ENCODE measurements at regions not wholly inside any gene's neighbourhood (a gene's known extent, or its start where the extent isn't known, plus 50 kb on each side); places are given as distances from the start of the nearest gene placed in this dataset.
"Not testable (repeated sequence)": the region's sequence is repeated elsewhere in the genome, so short reads cannot be mapped to it uniquely, and the experiment has no call there.

GRCh38 chr12:3421191-3421978 is 69.6 kb upstream of the PRMT8 start:
- DNase-seq, result no peak

GRCh38 chr12:3424796-3425195 is 66.2 kb upstream of the PRMT8 start:
- DNase-seq, result not testable (repeated sequence)

- DNase-seq, result no peak
Measured at GRCh38 chr12:3427956-3428355, 63.0 kb upstream of the PRMT8 start.

- no peak for DNase-seq
Measured at GRCh38 chr12:3428631-3429030, 62.4 kb upstream of the PRMT8 start.

GRCh38 chr12:3429523-3429922 is 61.5 kb upstream of the PRMT8 start:
- DNase-seq, result not testable (repeated sequence)

- no peak for DNase-seq
Measured at GRCh38 chr12:3431686-3432085, 59.3 kb upstream of the PRMT8 start.

- DNase-seq, result no peak
Measured at GRCh38 chr12:3432176-3432742, 58.7 kb upstream of the PRMT8 start.

GRCh38 chr12:3432868-3433267 is 58.1 kb upstream of the PRMT8 start:
- DNase-seq, result no peak

- DNase-seq, result no peak
Measured at GRCh38 chr12:3436461-3437065, 54.4 kb upstream of the PRMT8 start.

- DNase-seq, result no peak
Measured at GRCh38 chr12:3437986-3438385, 53.0 kb upstream of the PRMT8 start.

GRCh38 chr12:3438401-3438800 is 52.6 kb upstream of the PRMT8 start:
- no peak for DNase-seq
